HG02973 (cell line): ENCODE measurements at regions not wholly inside any gene's neighbourhood (a gene's known extent, or its start where the extent isn't known, plus 50 kb on each side); places are given as distances from the start of the nearest gene placed in this dataset.

ENCODE experiments used
- ATAC-seq: cut with Tn5 transposase; IDR thresholded peaks from one replicate; pipeline ENCODE4 v1.9.1; 2021; ENCODE audit warnings: moderate library complexity; ENCODE audit not compliant: unreplicated experiment

- ATAC-seq, result no peak
Observed at GRCh38 chr1:30322859-30323257, 400.5 kb downstream of the MATN1 start.

GRCh38 chr1:30321996-30322858 lies 401.2 kb downstream of the MATN1 start:
- no peak for ATAC-seq

- no peak for ATAC-seq
Observed at GRCh38 chr1:30321246-30321910, 402.0 kb downstream of the MATN1 start.

GRCh38 chr1:30320581-30320890 lies 402.8 kb downstream of the MATN1 start:
- no peak for ATAC-seq

- no peak for ATAC-seq
Observed at GRCh38 chr1:30319765-30320580, 403.4 kb downstream of the MATN1 start.

GRCh38 chr1:30318864-30319718 lies 404.3 kb downstream of the MATN1 start:
- no peak for ATAC-seq

GRCh38 chr1:30318413-30318812 lies 405.0 kb downstream of the MATN1 start:
- no peak for ATAC-seq

GRCh38 chr1:30317921-30318320 lies 405.5 kb downstream of the MATN1 start:
- no peak for ATAC-seq

- no peak for ATAC-seq
Observed at GRCh38 chr1:30316056-30316455, 407.3 kb downstream of the MATN1 start.

- ATAC-seq, result no peak
Observed at GRCh38 chr1:30315185-30315960, 408.0 kb downstream of the MATN1 start.

GRCh38 chr1:30314591-30314990 lies 408.8 kb downstream of the MATN1 start:
- ATAC-seq, result no peak

- ATAC-seq, result no peak
Observed at GRCh38 chr1:30313584-30313983, 409.8 kb downstream of the MATN1 start.

GRCh38 chr1:30313176-30313575 lies 410.2 kb downstream of the MATN1 start:
- ATAC-seq, result no peak

- ATAC-seq, result no peak
Observed at GRCh38 chr1:30312226-30312625, 411.2 kb downstream of the MATN1 start.

GRCh38 chr1:30311749-30312148 lies 411.6 kb downstream of the MATN1 start:
- ATAC-seq, result no peak

- no peak for ATAC-seq
Observed at GRCh38 chr1:30310966-30311742, 412.2 kb downstream of the MATN1 start.

- no peak for ATAC-seq
Observed at GRCh38 chr1:30307182-30307581, 416.2 kb downstream of the MATN1 start.

- no peak for ATAC-seq
Observed at GRCh38 chr1:30305519-30305918, 417.9 kb downstream of the MATN1 start.

GRCh38 chr1:30305061-30305460 lies 418.3 kb downstream of the MATN1 start:
- no peak for ATAC-seq
